ENCODE measurements at regions not wholly inside any gene's neighbourhood (a gene's known extent, or its start where the extent isn't known, plus 50 kb on each side); places are given as distances from the start of the nearest gene placed in this dataset.

GRCh38 chr4:153943738-153944415, 155.0 kb upstream of the SFRP2 start:
- no peak for TF ChIP-seq POLR2A (IDR thresholded peaks at IDR 0.05)
- TF ChIP-seq, protein P1, sequence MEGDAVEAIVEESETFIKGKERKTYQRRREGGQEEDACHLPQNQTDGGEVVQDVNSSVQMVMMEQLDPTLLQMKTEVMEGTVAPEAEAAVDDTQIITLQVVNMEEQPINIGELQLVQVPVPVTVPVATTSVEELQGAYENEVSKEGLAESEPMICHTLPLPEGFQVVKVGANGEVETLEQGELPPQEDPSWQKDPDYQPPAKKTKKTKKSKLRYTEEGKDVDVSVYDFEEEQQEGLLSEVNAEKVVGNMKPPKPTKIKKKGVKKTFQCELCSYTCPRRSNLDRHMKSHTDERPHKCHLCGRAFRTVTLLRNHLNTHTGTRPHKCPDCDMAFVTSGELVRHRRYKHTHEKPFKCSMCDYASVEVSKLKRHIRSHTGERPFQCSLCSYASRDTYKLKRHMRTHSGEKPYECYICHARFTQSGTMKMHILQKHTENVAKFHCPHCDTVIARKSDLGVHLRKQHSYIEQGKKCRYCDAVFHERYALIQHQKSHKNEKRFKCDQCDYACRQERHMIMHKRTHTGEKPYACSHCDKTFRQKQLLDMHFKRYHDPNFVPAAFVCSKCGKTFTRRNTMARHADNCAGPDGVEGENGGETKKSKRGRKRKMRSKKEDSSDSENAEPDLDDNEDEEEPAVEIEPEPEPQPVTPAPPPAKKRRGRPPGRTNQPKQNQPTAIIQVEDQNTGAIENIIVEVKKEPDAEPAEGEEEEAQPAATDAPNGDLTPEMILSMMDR (IDR thresholded peaks at IDR 0.05) = no peak

All from testis (tissue), 2 donors.